Activated naive CD4-positive, alpha-beta T cell (primary cell): ENCODE measurements at regions not wholly inside any gene's neighbourhood (a gene's known extent, or its start where the extent isn't known, plus 50 kb on each side); places are given as distances from the start of the nearest gene placed in this dataset.
"Not testable (repeated sequence)": the region's sequence is repeated elsewhere in the genome, so short reads cannot be mapped to it uniquely, and the experiment has no call there.

Experiments
- DNase-seq, 4 experiments: peaks; one replicate each; lab custom pipeline; 2025; lab: John Stamatoyannopoulos, UW

DNA sequence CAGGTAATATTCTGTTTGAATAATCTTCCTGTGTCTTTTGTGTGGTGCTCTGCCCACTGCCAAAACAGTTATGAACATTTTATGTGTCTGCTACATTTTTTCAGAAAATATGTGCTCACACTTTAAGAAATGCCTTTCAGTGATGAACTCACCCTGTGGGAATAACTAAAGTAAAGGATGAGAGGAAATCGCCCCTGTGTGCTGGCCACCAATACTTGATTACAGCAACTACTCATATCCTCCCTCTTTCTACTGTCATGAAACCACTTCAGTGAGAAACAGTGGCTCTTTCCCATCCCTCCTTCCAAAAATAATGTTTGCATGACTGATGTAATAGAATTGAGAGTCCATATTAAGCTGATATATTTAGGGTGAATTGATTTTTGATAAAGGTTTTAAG, 900.9 kb downstream of the RAB28 start:
- DNase-seq: no peak

GRCh38 chr4:12580787-12581186, 903.4 kb downstream of the RAB28 start:
- no peak for DNase-seq

DNA sequence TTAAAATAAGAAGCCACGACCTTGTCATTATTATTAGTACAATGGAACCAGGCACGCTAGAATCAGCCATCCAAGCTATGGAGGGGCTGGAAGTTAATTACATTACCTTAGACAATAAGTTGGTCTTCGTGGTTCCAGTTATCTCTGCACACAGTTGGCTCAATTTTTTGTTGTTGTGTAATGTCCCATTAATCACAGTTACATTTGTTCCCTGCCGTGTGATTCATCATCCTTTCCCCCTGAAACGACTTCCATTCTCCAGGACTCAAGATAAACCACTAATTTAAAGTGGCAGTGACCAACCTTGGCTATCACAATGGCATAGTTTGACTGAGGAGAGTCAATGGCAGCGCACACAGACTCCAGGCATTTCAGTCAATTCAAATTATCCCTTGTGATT, 905.0 kb downstream of the RAB28 start:
- DNase-seq: no peak

- DNase-seq: no peak
Measured at GRCh38 chr4:12576409-12576808, 907.7 kb downstream of the RAB28 start.

- DNase-seq: no peak
Measured at GRCh38 chr4:12573716-12574115, 910.4 kb downstream of the RAB28 start.

- DNase-seq: no peak
Measured at GRCh38 chr4:12562476-12563140, 921.5 kb downstream of the RAB28 start.

- no peak for DNase-seq
Measured at GRCh38 chr4:12562021-12562420, 922.1 kb downstream of the RAB28 start.

- DNase-seq: no peak
Measured at GRCh38 chr4:12555011-12555410, 929.1 kb downstream of the RAB28 start.

GRCh38 chr4:12548678-12549077, 935.5 kb downstream of the RAB28 start:
- DNase-seq: no peak

GRCh38 chr4:12545812-12546211, 938.3 kb downstream of the RAB28 start:
- no peak for DNase-seq

GRCh38 chr4:12538162-12538561, 946.0 kb downstream of the RAB28 start:
- DNase-seq: no peak

GRCh38 chr4:12534684-12535083, 949.5 kb downstream of the RAB28 start:
- DNase-seq: no peak

- no peak for DNase-seq
Measured at GRCh38 chr4:12519426-12519825, 964.7 kb downstream of the RAB28 start.

- DNase-seq: no peak
Measured at GRCh38 chr4:12507868-12508481, 976.2 kb downstream of the RAB28 start.

GRCh38 chr4:12500409-12500808, 983.7 kb downstream of the RAB28 start:
- DNase-seq: no peak

DNA sequence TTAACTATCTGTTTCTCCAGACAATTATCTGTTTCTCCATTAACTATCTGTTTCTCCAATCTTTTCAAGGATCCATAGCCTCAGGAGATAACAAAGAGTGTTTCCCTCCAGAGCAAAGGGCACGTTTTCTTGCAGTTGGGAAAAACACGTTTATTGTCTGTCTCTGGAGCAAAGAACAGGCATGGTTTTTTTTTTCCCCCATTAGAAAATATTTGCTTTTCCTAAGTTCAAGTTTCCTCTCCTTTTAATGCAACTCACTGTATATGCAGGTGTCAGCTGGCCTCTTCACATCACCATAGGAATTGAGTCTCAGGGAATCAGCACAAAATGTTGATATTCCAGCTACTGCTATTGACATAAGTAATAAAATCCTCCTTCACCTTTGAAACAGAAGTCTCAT, 984.4 kb downstream of the RAB28 start:
- DNase-seq: no peak

GRCh38 chr4:12495211-12495610, 988.9 kb downstream of the RAB28 start:
- DNase-seq: no peak

GRCh38 chr4:12492730-12493393, 991.3 kb downstream of the RAB28 start:
- no peak for DNase-seq

GRCh38 chr4:12488672-12489071, 995.5 kb downstream of the RAB28 start:
- no peak for DNase-seq

DNA sequence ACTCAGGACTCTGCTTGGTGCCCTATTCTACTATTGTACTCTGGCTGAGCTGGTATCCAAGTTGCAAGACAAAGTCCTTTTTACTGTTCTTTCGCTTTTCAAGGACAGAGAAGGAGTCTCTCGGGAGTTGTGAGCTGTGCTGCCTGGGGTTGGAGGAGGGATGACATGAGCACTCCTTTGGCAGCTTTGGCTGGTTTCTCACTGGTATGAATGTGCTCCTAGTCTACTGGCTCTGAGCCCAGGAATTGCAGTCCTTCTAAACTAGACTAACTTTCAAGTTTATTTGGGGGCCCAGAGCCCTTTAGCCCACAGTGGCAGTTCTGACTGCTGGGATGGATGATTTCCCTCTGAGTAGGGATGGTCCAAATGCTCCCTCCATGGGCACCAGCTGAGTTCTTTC, 997.1 kb downstream of the RAB28 start:
- no peak for DNase-seq

- no peak for DNase-seq
Measured at GRCh38 chr4:12472087-12472486, 1012.1 kb downstream of the RAB28 start.

DNA sequence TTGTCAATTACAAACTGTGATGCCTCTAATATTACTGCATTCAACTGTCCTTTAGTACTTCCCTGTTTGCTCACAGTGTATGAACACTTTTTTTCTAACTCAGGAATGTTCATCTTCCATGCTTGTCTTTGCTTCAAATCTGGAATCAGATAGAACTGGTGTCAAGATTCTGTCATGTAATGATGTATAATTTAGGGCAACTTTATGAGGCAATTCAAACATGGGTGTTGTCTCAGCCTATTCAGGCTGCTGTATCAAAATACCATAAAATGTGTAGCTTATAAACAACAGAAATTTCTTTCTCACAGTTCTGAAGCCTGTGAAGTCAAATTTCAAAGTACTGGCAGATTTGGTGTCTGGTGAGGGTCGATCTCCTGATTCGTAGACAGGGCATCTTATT, 1012.9 kb downstream of the RAB28 start:
- DNase-seq: no peak

- DNase-seq: not testable (repeated sequence)
Measured at GRCh38 chr4:12461576-12461975, 1022.6 kb downstream of the RAB28 start.

DNA sequence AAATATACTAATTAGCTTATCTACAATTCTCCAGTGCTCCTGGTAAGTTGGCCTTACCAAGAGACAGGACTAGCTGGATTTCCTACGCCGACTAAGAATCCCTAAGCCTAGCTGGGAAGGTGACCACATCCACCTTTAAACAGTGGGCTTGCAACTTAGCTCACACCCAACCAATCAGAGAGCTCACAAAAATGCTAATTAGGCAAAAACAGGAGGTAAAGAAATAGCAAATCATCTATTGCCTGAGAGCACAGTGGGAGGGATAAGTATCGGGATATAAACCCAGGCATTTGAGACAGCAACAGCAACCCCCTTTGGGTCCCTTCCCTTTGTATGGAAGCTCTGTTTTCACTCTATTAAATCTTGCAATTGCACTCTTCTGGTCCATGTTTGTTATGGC, 1025.0 kb downstream of the RAB28 start:
- DNase-seq: no peak
